ENCODE measurements at regions not wholly inside any gene's neighbourhood (a gene's known extent, or its start where the extent isn't known, plus 50 kb on each side); places are given as distances from the start of the nearest gene placed in this dataset.
A peak's percentile ranks its signal among the peaks of the same experiment; 100 is the strongest.

- no peak overlapping the region for H3K9ac ChIP-seq (ENCODE audit: low read length)
- H3K14ac ChIP-seq (ENCODE audit: low read length), result no peak overlapping the region
- H3K4ac ChIP-seq (ENCODE audit: low read depth, low read length), result no peak overlapping the region
- no peak overlapping the region for H3K18ac ChIP-seq (ENCODE audit: low read length)
- no peak overlapping the region for H4K8ac ChIP-seq (ENCODE audit: low read depth, low read length)
- H3K9me3 ChIP-seq (ENCODE audit: insufficient read depth, low read depth, low read length), result no peaks in the 10 kb centered on the region
- peak in 1 of 2 donors; percentile 19 for DNase-seq
- no peak overlapping the region for H2BK12ac ChIP-seq (ENCODE audit: low read length)
- H3K79me1 ChIP-seq (ENCODE audit: low read length), result no peaks in the 10 kb centered on the region
- no peak overlapping the region for H2BK5ac ChIP-seq (ENCODE audit: low read depth, low read length, poor library complexity)
- no peaks in the 10 kb centered on the region for H3K79me2 ChIP-seq (ENCODE audit: control insufficient read depth, insufficient read depth, low read length, poor library complexity)
- H2BK120ac ChIP-seq (ENCODE audit: insufficient read depth, low read length, poor library complexity), result no peak overlapping the region
- H2AK5ac ChIP-seq (ENCODE audit: low read length), result no peak overlapping the region
- H4K12ac ChIP-seq (ENCODE audit: low read depth, low read length), result no peak overlapping the region
- no peak overlapping the region for H4K91ac ChIP-seq (ENCODE audit: low read depth, low read length)
- no peak overlapping the region for H3K4me2 ChIP-seq (ENCODE audit: low read length)
- H3K27ac ChIP-seq (ENCODE audit: low read depth, low read length), result no peak overlapping the region
- H2AFZ ChIP-seq (ENCODE audit: insufficient read depth, low read length, poor library complexity), result no peak overlapping the region
- H3K4me1 ChIP-seq (ENCODE audit: control insufficient read depth in 1 of 2, insufficient read depth in 2 of 2, low read length in 2 of 2), result peaks cover 0 to 2% of the 10 kb centered on the region in 2 experiments
- no peaks in the 10 kb centered on the region for H3K36me3 ChIP-seq (ENCODE audit: control insufficient read depth in 1 of 2, insufficient read depth in 2 of 2, low read length in 2 of 2)
- no peak overlapping the region for H3K23ac ChIP-seq (ENCODE audit: low read length)
- H3K4me3 ChIP-seq (ENCODE audit: low read depth, low read length), result no peak overlapping the region
- no CpG with 5 or more reads among the region's 3 CpGs for WGBS (ENCODE audit: extremely low coverage, insufficient coverage, insufficient read length)
- no peaks in the 10 kb centered on the region for H3K27me3 ChIP-seq (ENCODE audit: insufficient read depth, low read length)
Measured at GRCh38 chr12:88931598-88931997, 351.3 kb upstream of the KITLG start.

DNA sequence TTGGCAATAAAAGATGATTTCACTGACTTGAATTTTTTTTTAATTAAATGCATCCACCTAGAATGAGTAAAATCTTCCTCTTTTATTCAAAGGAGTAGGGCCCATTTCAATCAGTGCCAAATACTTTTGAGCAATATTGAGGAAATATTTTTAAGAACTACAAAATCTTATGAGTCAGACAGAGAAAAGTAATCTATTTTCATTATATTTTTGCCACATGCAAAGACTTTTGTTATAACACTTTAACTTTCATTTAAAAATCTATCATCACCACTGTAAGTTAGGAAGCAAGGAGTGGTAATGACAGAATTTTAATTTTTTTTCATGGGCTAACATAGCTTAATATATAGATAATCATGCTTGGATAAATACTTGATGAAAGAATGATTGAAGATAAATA is 345.2 kb upstream of the KITLG start:
- Histone ChIP-seq H4K8ac (ENCODE audit: low read depth, low read length) (no peak overlapping the region), H4K12ac (ENCODE audit: low read depth, low read length) (no peak overlapping the region), H4K91ac (ENCODE audit: low read depth, low read length) (no peak overlapping the region), H3K27me3 (ENCODE audit: insufficient read depth, low read length) (no peaks in the 10 kb centered on the region), H3K9ac (ENCODE audit: low read length) (no peak overlapping the region), H3K18ac (ENCODE audit: low read length) (no peak overlapping the region), H3K36me3 (ENCODE audit: control insufficient read depth in 1 of 2, insufficient read depth in 2 of 2, low read length in 2 of 2) (no peaks in the 10 kb centered on the region), H2AFZ (ENCODE audit: insufficient read depth, low read length, poor library complexity) (no peak overlapping the region), H3K79me1 (ENCODE audit: low read length) (no peaks in the 10 kb centered on the region), H3K4ac (ENCODE audit: low read depth, low read length) (no peak overlapping the region), H3K23ac (ENCODE audit: low read length) (no peak overlapping the region), H3K4me3 (ENCODE audit: low read depth, low read length) (no peak overlapping the region), H2BK12ac (ENCODE audit: low read length) (no peak overlapping the region), H3K4me2 (ENCODE audit: low read length) (no peak overlapping the region), H2BK5ac (ENCODE audit: low read depth, low read length, poor library complexity) (no peak overlapping the region), H3K27ac (ENCODE audit: low read depth, low read length) (no peak overlapping the region), H2AK5ac (ENCODE audit: low read length) (no peak overlapping the region), H3K14ac (ENCODE audit: low read length) (no peak overlapping the region), H3K4me1 (ENCODE audit: control insufficient read depth in 1 of 2, insufficient read depth in 2 of 2, low read length in 2 of 2) (no peaks in the 10 kb centered on the region), H2BK120ac (ENCODE audit: insufficient read depth, low read length, poor library complexity) (no peak overlapping the region), H3K9me3 (ENCODE audit: insufficient read depth, low read depth, low read length) (no peaks in the 10 kb centered on the region), H3K79me2 (ENCODE audit: control insufficient read depth, insufficient read depth, low read length, poor library complexity) (no peaks in the 10 kb centered on the region)
- no peak for DNase-seq

GRCh38 chr12:88924162-88924561 is 343.9 kb upstream of the KITLG start:
- no peaks in the 10 kb centered on the region for H3K4me1 ChIP-seq (ENCODE audit: control insufficient read depth in 1 of 2, insufficient read depth in 2 of 2, low read length in 2 of 2)
- H2AK5ac ChIP-seq (ENCODE audit: low read length), result no peak overlapping the region
- H3K27ac ChIP-seq (ENCODE audit: low read depth, low read length), result no peak overlapping the region
- no peaks in the 10 kb centered on the region for H3K79me2 ChIP-seq (ENCODE audit: control insufficient read depth, insufficient read depth, low read length, poor library complexity)
- no peak overlapping the region for H4K12ac ChIP-seq (ENCODE audit: low read depth, low read length)
- no peak overlapping the region for H3K4me2 ChIP-seq (ENCODE audit: low read length)
- no peak overlapping the region for H2BK12ac ChIP-seq (ENCODE audit: low read length)
- H3K27me3 ChIP-seq (ENCODE audit: insufficient read depth, low read length), result no peaks in the 10 kb centered on the region
- no peak for DNase-seq
- no peak overlapping the region for H3K18ac ChIP-seq (ENCODE audit: low read length)
- H3K4ac ChIP-seq (ENCODE audit: low read depth, low read length), result no peak overlapping the region
- no peak overlapping the region for H4K8ac ChIP-seq (ENCODE audit: low read depth, low read length)
- no CpG with 5 or more reads among the region's 4 CpGs for WGBS (ENCODE audit: extremely low coverage, insufficient coverage, insufficient read length)
- H3K9ac ChIP-seq (ENCODE audit: low read length), result no peak overlapping the region
- no peak overlapping the region for H2BK120ac ChIP-seq (ENCODE audit: insufficient read depth, low read length, poor library complexity)
- H3K4me3 ChIP-seq (ENCODE audit: low read depth, low read length), result no peak overlapping the region
- H2BK5ac ChIP-seq (ENCODE audit: low read depth, low read length, poor library complexity), result no peak overlapping the region
- H3K79me1 ChIP-seq (ENCODE audit: low read length), result no peaks in the 10 kb centered on the region
- no peak overlapping the region for H2AFZ ChIP-seq (ENCODE audit: insufficient read depth, low read length, poor library complexity)
- H3K9me3 ChIP-seq (ENCODE audit: insufficient read depth, low read depth, low read length), result no peaks in the 10 kb centered on the region
- no peak overlapping the region for H3K14ac ChIP-seq (ENCODE audit: low read length)
- H3K23ac ChIP-seq (ENCODE audit: low read length), result no peak overlapping the region
- H4K91ac ChIP-seq (ENCODE audit: low read depth, low read length), result no peak overlapping the region
- no peaks in the 10 kb centered on the region for H3K36me3 ChIP-seq (ENCODE audit: control insufficient read depth in 1 of 2, insufficient read depth in 2 of 2, low read length in 2 of 2)

- WGBS (ENCODE audit: extremely low coverage, insufficient coverage, insufficient read length), result no CpG with 5 or more reads among the region's 3 CpGs
- H3K4me2 ChIP-seq (ENCODE audit: low read length), result no peak overlapping the region
Measured at GRCh38 chr12:88923631-88924030, 343.4 kb upstream of the KITLG start.

More at GRCh38 chr12:88923631-88924030, 343.4 kb upstream of the KITLG start:
- Histone ChIP-seq H3K4me3 (ENCODE audit: low read depth, low read length) (no peak overlapping the region), H2BK5ac (ENCODE audit: low read depth, low read length, poor library complexity) (no peak overlapping the region), H2AFZ (ENCODE audit: insufficient read depth, low read length, poor library complexity) (no peak overlapping the region), H3K36me3 (ENCODE audit: control insufficient read depth in 1 of 2, insufficient read depth in 2 of 2, low read length in 2 of 2) (no peaks in the 10 kb centered on the region), H4K12ac (ENCODE audit: low read depth, low read length) (no peak overlapping the region), H3K27me3 (ENCODE audit: insufficient read depth, low read length) (no peaks in the 10 kb centered on the region), H3K27ac (ENCODE audit: low read depth, low read length) (no peak overlapping the region), H2BK120ac (ENCODE audit: insufficient read depth, low read length, poor library complexity) (no peak overlapping the region), H2BK12ac (ENCODE audit: low read length) (no peak overlapping the region), H3K14ac (ENCODE audit: low read length) (no peak overlapping the region), H3K4ac (ENCODE audit: low read depth, low read length) (no peak overlapping the region), H3K79me1 (ENCODE audit: low read length) (no peaks in the 10 kb centered on the region), H4K91ac (ENCODE audit: low read depth, low read length) (no peak overlapping the region), H3K4me1 (ENCODE audit: control insufficient read depth in 1 of 2, insufficient read depth in 2 of 2, low read length in 2 of 2) (no peaks in the 10 kb centered on the region), H3K79me2 (ENCODE audit: control insufficient read depth, insufficient read depth, low read length, poor library complexity) (no peaks in the 10 kb centered on the region), H2AK5ac (ENCODE audit: low read length) (no peak overlapping the region), H3K23ac (ENCODE audit: low read length) (no peak overlapping the region), H3K9ac (ENCODE audit: low read length) (no peak overlapping the region), H4K8ac (ENCODE audit: low read depth, low read length) (no peak overlapping the region), H3K9me3 (ENCODE audit: insufficient read depth, low read depth, low read length) (no peaks in the 10 kb centered on the region), H3K18ac (ENCODE audit: low read length) (no peak overlapping the region)
- DNase-seq, result no peak

Measured in trophoblast cell (in vitro differentiated cells and primary cell).